PC-3 (cell line): ENCODE measurements at regions not wholly inside any gene's neighbourhood (a gene's known extent, or its start where the extent isn't known, plus 50 kb on each side); places are given as distances from the start of the nearest gene placed in this dataset.
A peak's percentile ranks its signal among the peaks of the same experiment; 100 is the strongest.

Source experiments
- ATAC-seq: fragments of 200-7000 bp; cut with Tn5 transposase; 2 replicates; pipeline ENCODE4 v1.9.1; 2020; ENCODE audit warnings: mild to moderate bottlenecking, moderate library complexity
- BruUV-seq: library from RNA; stranded (reverse); fragments of 400-500 nt; replicated peaks from 2 replicates; lab custom pipeline; 2021; lab: Mats Ljungman, UMichigan
- CTCF ChIA-PET: fragments of 300-600 bp; sonication (Branson Sonifier 250); formaldehyde crosslinking; loops from one replicate; lab custom pipeline; 2022; ENCODE audit warnings: antibody characterized with exemption; lab: Charles Lee
- POLR2A ChIA-PET: fragments of 300-600 bp; sonication (Branson Sonifier 250); formaldehyde crosslinking; loops from one replicate; lab custom pipeline; 2022; ENCODE audit warnings: antibody characterized with exemption; ENCODE audit not compliant: unreplicated experiment; lab: Charles Lee
- DNase-seq: peaks from one replicate; pipeline ENCODE4 v3.0.0-alpha.2; 2015
- H2AFZ ChIP-seq: fragments of 300-600 bp; sonication (generic); 2 replicates; pipeline ENCODE4 v1.6.0; 2016; ENCODE audit warnings: antibody characterized with exemption, low read length
- H3F3A ChIP-seq: fragments of 300-600 bp; sonication (generic); one replicate; pipeline ENCODE4 v1.6.0; 2017; ENCODE audit warnings: antibody characterized with exemption, low read length, control low read depth, mild to moderate bottlenecking; ENCODE audit not compliant: unreplicated experiment
- H3K27ac ChIP-seq: fragments of 300-600 bp; sonication (generic); 2 replicates; pipeline ENCODE4 v1.5.1; 2016; ENCODE audit warnings: mild to moderate bottlenecking, low read length
- H3K27me3 ChIP-seq: fragments of 300-600 bp; sonication (generic); 2 replicates; pipeline ENCODE4 v1.6.1; 2016; ENCODE audit warnings: low read length, mixed read lengths
- H3K36me3 ChIP-seq: fragments of 300-600 bp; sonication (generic); 2 replicates; pipeline ENCODE4 v1.6.1; 2016; ENCODE audit warnings: low read depth, mixed run types, low read length, mixed read lengths
- H3K4me1 ChIP-seq: fragments of 300-600 bp; sonication (generic); 2 replicates; pipeline ENCODE4 v1.5.1; 2016; ENCODE audit warnings: low read length; ENCODE audit not compliant: insufficient read depth
- H3K4me2 ChIP-seq: fragments of 300-600 bp; sonication (generic); 2 replicates; pipeline ENCODE4 v1.6.0; 2016; ENCODE audit warnings: low read length
- H3K4me3 ChIP-seq: fragments of 300-600 bp; sonication (generic); 2 replicates; pipeline ENCODE4 v1.5.1; 2016; ENCODE audit warnings: mild to moderate bottlenecking, low read length, mixed read lengths
- H3K79me2 ChIP-seq: fragments of 300-600 bp; sonication (generic); 2 replicates; pipeline ENCODE4 v1.6.1; 2017; ENCODE audit warnings: low read length, mixed read lengths
- H3K9ac ChIP-seq: fragments of 300-600 bp; sonication (generic); 2 replicates; pipeline ENCODE4 v1.6.0; 2016; ENCODE audit warnings: mild to moderate bottlenecking, low read length
- H3K9me2 ChIP-seq: fragments of 300-600 bp; sonication (generic); replicated peaks from 2 replicates; pipeline ENCODE4 v1.6.1; 2016; ENCODE audit warnings: mixed run types, low read length, mixed read lengths
- H3K9me3 ChIP-seq: fragments of 300-600 bp; sonication (generic); 2 replicates; pipeline ENCODE4 v1.6.1; 2016; ENCODE audit warnings: low read length, mixed read lengths
- H4K20me1 ChIP-seq: fragments of 300-600 bp; sonication (generic); 2 replicates; pipeline ENCODE4 v1.6.1; 2016; ENCODE audit warnings: low read length, mixed read lengths
- EZH2 ChIP-seq: fragments of 300-600 bp; sonication (generic); IDR thresholded peaks from one replicate; pipeline ENCODE4 v1.6.1; 2017; ENCODE audit warnings: antibody characterized with exemption, mild to moderate bottlenecking, low read length; ENCODE audit not compliant: unreplicated experiment
- EZH2phosphoT487 ChIP-seq: fragments of 300-600 bp; sonication (generic); IDR thresholded peaks from 2 replicates; pipeline ENCODE4 v1.6.1; 2018; ENCODE audit warnings: mild to moderate bottlenecking, antibody characterized with exemption, low read length, borderline replicate concordance
- intact Hi-C: fragments of 100-400 bp; cut with micrococcal nuclease; formaldehyde crosslinking; loops from 2 replicates; pipeline ENCODE4 v1.9.0; 2023
- TF ChIP-seq, protein P1 (sequence below): fragments of 300-600 bp; sonication (generic); conservative IDR thresholded peaks from 2 replicates; pipeline ENCODE4 v1.5.1; 2017; ENCODE audit warnings: antibody characterized with exemption, low read depth, mild to moderate bottlenecking, low read length

DNA sequence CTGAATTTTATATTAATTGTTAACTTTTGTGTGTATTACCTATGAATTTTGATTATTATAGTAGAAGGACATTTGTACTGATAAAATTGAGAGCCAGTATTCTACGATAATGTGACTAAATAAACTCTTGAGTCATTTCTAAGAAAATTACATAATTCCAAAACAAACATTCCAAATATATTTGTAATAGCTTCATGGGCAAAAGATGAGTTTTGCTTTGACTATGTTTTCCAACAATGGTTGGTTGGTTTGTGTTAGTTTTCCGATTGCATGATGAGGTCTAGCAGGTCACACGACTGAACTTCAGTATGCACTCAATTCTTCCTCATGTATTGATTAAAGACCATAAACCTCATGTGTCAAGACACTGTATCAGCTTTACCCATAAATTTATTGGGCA is 71.7 kb upstream of the WDR75 start:
- ChIA-PET POLR2A (interaction anchor here (0.6 kb wide), 1 partner anchor 252 kb away, joined by 3 read pairs; no protein-coding TSS in a partner anchor), CTCF (no interaction called here)
- Histone ChIP-seq H3K4me1 (peaks cover 40% of the 10 kb centered on the region), H3K79me2 (no peaks in the 10 kb centered on the region), H3K4me2 (peak overlapping the region; percentile 56), H3K27me3 (no peaks in the 10 kb centered on the region), H4K20me1 (no peaks in the 10 kb centered on the region), H3K4me3 (no peak overlapping the region), H3F3A (peaks cover 9% of the 10 kb centered on the region), H3K9me3 (no peaks in the 10 kb centered on the region), H2AFZ (no peak overlapping the region), H3K27ac (peak overlapping the region; percentile 85), H3K9ac (no peak overlapping the region), H3K9me2 (no peaks in the 10 kb centered on the region), H3K36me3 (no peaks in the 10 kb centered on the region)
- TF ChIP-seq, protein P1, sequence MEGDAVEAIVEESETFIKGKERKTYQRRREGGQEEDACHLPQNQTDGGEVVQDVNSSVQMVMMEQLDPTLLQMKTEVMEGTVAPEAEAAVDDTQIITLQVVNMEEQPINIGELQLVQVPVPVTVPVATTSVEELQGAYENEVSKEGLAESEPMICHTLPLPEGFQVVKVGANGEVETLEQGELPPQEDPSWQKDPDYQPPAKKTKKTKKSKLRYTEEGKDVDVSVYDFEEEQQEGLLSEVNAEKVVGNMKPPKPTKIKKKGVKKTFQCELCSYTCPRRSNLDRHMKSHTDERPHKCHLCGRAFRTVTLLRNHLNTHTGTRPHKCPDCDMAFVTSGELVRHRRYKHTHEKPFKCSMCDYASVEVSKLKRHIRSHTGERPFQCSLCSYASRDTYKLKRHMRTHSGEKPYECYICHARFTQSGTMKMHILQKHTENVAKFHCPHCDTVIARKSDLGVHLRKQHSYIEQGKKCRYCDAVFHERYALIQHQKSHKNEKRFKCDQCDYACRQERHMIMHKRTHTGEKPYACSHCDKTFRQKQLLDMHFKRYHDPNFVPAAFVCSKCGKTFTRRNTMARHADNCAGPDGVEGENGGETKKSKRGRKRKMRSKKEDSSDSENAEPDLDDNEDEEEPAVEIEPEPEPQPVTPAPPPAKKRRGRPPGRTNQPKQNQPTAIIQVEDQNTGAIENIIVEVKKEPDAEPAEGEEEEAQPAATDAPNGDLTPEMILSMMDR: no peak
- TF ChIP-seq EZH2phosphoT487: no peak
- no peak for TF ChIP-seq EZH2
- peak; percentile 89 for DNase-seq
- peak; percentile 83 for ATAC-seq
- no TSS peak for BruUV-seq
- intact Hi-C loops: no loop called here

DNA sequence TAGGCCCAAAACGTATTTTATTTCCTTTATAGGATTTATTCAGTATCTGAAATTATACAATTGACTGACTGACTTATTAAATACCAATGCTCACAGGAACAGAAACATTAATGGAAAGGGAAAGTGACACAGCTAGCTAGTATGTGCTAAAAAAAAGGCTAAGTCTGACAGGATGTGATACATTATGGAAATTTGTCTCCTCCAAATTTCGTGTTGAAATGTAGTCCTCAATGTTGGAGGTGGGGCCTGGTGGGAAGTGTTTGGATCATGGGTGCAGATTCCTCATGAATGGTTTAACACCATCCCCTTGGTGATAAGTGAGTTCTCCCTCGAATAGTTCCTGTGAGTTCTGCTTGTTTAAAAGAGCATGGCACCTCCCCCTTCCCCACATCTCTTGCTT is 70.6 kb upstream of the WDR75 start:
- Histone ChIP-seq H3K9me2 (no peaks in the 10 kb centered on the region), H2AFZ (no peak overlapping the region), H3K36me3 (no peaks in the 10 kb centered on the region), H3K4me3 (no peak overlapping the region), H3K9ac (no peak overlapping the region), H4K20me1 (no peaks in the 10 kb centered on the region), H3K79me2 (no peaks in the 10 kb centered on the region), H3K4me2 (peak overlapping the region; percentile 56), H3K4me1 (peaks cover 41% of the 10 kb centered on the region), H3K9me3 (no peaks in the 10 kb centered on the region), H3K27me3 (no peaks in the 10 kb centered on the region), H3F3A (peaks cover 9% of the 10 kb centered on the region), H3K27ac (peak overlapping the region; percentile 85)
- ChIA-PET CTCF (no interaction called here), POLR2A (no interaction called here)
- ATAC-seq: no peak
- no TSS peak for BruUV-seq
- DNase-seq: peak; percentile 43
- TF ChIP-seq, protein P1: no peak
- intact Hi-C loops: loop anchor here (2.0 kb wide), 1 partner anchor 22 kb away; no protein-coding TSS in a partner anchor

DNA sequence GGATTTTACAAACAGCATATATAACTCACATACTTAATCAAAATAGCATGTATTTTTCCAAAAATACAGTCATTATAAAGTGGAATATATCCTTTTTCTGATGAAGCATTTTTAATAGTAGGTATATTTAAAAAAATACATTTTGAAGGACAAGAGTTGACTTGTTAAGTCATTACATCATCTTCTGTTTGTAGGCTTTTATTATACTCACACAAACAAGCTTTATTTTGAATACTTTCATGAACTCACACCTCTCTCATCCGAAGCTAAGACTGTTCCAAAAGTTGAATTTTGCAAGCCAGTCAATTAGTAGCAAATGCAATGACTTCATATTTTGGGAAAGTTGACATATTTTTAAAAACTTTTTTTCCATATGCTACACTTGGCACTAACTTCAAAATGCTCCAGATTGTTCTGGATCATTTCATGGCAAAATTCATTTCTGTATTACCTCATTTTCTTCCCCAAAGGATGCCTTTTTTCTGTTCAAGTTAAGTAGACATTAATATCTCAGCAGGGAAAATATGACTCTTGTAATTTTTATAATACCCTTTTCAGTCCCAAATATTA is 68.5 kb upstream of the WDR75 start:
- no peak overlapping the region for H2AFZ ChIP-seq
- BruUV-seq: no TSS peak

More for the DNA sequence above, 68.5 kb upstream of the WDR75 start:
- Histone ChIP-seq H4K20me1 (no peaks in the 10 kb centered on the region), H3K36me3 (no peaks in the 10 kb centered on the region), H3K9me2 (no peaks in the 10 kb centered on the region), H3K79me2 (no peaks in the 10 kb centered on the region), H3K9me3 (no peaks in the 10 kb centered on the region), H3K4me1 (peaks cover 41% of the 10 kb centered on the region), H3K27me3 (no peaks in the 10 kb centered on the region), H3K4me2 (no peak overlapping the region), H3K27ac (no peak overlapping the region), H3F3A (peaks cover 9% of the 10 kb centered on the region), H3K4me3 (no peak overlapping the region), H3K9ac (no peak overlapping the region)
- no peak for DNase-seq
- intact Hi-C loops: no loop called here
- ChIA-PET POLR2A (no interaction called here), CTCF (no interaction called here)
- TF ChIP-seq, protein P1: no peak
- ATAC-seq: no peak
